Activated CD8-positive, alpha-beta T cell treated with anti-CD3 and anti-CD28 coated beads for 36 hours (primary cell): ENCODE measurements at regions not wholly inside any gene's neighbourhood (a gene's known extent, or its start where the extent isn't known, plus 50 kb on each side); places are given as distances from the start of the nearest gene placed in this dataset.

Source experiments
- ATAC-seq: fragments of 200-7000 bp; cut with Tn5 transposase; one replicate; pipeline ENCODE4 v1.10.0; 2021; ENCODE audit warnings: mild to moderate bottlenecking, moderate library complexity
- CTCF ChIA-PET: fragments of 350-600 bp; sonication (Branson Sonifier 250); formaldehyde crosslinking; loops from one replicate; lab custom pipeline; 2021; ENCODE audit warnings: antibody characterized with exemption; lab: Charles Lee
- POLR2A ChIA-PET: fragments of 350-600 bp; sonication (Branson Sonifier 250); formaldehyde crosslinking; loops from one replicate; lab custom pipeline; 2021; ENCODE audit warnings: antibody characterized with exemption; lab: Charles Lee
- DNase-seq: peaks from one replicate; pipeline ENCODE4 v3.0.0-alpha.2; 2020
- H3K27ac Mint-ChIP-seq: one replicate; pipeline ENCODE4 v1.8.0; 2021; ENCODE audit warnings: mild to moderate bottlenecking, mixed read lengths
- H3K27me3 Mint-ChIP-seq: one replicate; pipeline ENCODE4 v1.8.0; 2021; ENCODE audit warnings: mixed read lengths
- H3K36me3 Mint-ChIP-seq: one replicate; pipeline ENCODE4 v1.8.0; 2021; ENCODE audit warnings: low read depth, mixed read lengths
- H3K4me1 Mint-ChIP-seq: one replicate; pipeline ENCODE4 v1.8.0; 2021; ENCODE audit warnings: low read depth, mixed read lengths
- H3K4me3 Mint-ChIP-seq: one replicate; pipeline ENCODE4 v1.8.0; 2021; ENCODE audit warnings: mild to moderate bottlenecking, moderate library complexity, mixed read lengths
- H3K9me3 Mint-ChIP-seq: one replicate; pipeline ENCODE4 v1.8.0; 2021; ENCODE audit warnings: mixed read lengths
- intact Hi-C: fragments of 100-400 bp; cut with micrococcal nuclease; formaldehyde crosslinking; loops from one replicate; pipeline ENCODE4 v1.10.0; 2022
- TF ChIP-seq, protein P1 (sequence below): fragments of 200-600 bp; IDR thresholded peaks from one replicate; pipeline ENCODE4 v1.8.0; 2022; ENCODE audit warnings: antibody characterized with exemption, mild to moderate bottlenecking

DNA sequence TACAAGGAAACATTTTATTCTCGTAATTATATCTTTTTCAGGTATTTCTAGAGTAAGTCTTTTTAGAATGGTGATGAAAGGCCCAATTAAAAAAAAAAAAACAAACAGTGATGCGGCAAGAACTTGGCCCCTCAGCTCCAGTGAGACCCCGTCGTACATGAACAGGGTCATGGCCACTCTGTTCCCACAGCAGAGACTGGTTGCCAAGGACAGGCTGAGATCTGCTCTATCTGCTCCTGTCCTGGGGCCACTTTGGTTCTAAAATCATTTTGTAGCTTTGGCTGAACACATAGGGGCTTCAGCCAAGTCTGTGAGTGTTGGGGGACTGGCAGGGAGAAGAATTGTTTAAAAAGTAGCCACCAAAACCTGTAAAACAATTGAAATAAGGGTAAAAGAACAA is 286.9 kb downstream of the RFC3 start:
- intact Hi-C loops: no loop called here
- Mint-ChIP-seq H3K4me1 (no peaks in the 10 kb centered on the region), H3K27me3 (no peaks in the 10 kb centered on the region), H3K9me3 (peaks cover 2% of the 10 kb centered on the region), H3K27ac (no peak overlapping the region), H3K36me3 (no peaks in the 10 kb centered on the region), H3K4me3 (no peak overlapping the region)
- ATAC-seq: no peak
- ChIA-PET CTCF (interaction anchor here (0.5 kb wide), 1 partner anchor 51 kb away, joined by 3 read pairs; no protein-coding TSS in a partner anchor), POLR2A (no interaction called here)
- TF ChIP-seq, protein P1, sequence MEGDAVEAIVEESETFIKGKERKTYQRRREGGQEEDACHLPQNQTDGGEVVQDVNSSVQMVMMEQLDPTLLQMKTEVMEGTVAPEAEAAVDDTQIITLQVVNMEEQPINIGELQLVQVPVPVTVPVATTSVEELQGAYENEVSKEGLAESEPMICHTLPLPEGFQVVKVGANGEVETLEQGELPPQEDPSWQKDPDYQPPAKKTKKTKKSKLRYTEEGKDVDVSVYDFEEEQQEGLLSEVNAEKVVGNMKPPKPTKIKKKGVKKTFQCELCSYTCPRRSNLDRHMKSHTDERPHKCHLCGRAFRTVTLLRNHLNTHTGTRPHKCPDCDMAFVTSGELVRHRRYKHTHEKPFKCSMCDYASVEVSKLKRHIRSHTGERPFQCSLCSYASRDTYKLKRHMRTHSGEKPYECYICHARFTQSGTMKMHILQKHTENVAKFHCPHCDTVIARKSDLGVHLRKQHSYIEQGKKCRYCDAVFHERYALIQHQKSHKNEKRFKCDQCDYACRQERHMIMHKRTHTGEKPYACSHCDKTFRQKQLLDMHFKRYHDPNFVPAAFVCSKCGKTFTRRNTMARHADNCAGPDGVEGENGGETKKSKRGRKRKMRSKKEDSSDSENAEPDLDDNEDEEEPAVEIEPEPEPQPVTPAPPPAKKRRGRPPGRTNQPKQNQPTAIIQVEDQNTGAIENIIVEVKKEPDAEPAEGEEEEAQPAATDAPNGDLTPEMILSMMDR: no peak
- DNase-seq: no peak

DNA sequence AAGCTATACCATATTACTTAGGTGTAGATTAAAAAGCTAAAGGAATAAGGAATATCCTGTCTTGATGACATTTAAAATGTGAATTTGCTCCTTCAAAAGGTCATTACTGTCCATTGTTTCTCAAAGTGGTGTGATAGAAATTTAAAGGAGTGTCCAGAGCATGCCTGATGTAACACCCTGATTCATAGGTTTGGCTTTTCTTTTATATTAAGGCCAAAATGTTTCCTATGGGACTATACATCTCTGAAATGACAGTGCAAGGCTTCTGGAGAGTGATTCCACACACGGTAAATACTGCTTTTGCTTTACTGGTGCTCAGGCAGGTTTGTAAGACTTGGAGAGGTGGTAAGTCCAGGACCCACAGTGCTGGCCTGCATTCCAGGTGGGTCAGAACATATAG is 289.9 kb downstream of the RFC3 start:
- CTCF ChIA-PET: no interaction called here
- Mint-ChIP-seq H3K9me3 (peaks cover 3% of the 10 kb centered on the region), H3K4me1 (no peaks in the 10 kb centered on the region), H3K27me3 (peaks cover 2% of the 10 kb centered on the region), H3K36me3 (no peaks in the 10 kb centered on the region), H3K4me3 (no peak overlapping the region), H3K27ac (no peak overlapping the region)
- POLR2A ChIA-PET: no interaction called here
- no peak for DNase-seq
- intact Hi-C loops: no loop called here
- ATAC-seq: no peak
- TF ChIP-seq, protein P1: no peak

DNA sequence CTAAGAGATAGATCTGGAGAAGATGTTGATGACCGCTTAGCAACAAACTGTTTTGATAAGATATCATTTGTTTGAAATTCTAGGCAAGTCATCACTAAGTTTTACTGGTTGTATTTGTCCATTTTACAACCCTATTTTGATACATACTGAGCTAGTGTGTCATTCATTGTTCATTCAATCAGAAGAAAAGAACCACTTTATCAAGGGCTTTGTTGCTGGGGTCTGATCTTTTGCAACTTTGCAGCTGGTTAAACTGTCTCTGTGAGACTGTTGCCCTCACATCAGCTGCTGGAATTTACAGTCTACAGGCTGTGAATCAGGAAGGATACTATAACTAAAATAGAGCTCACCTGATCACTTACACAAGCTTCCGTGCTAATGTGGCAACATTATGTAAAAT is 290.5 kb downstream of the RFC3 start:
- Mint-ChIP-seq H3K4me1 (no peaks in the 10 kb centered on the region), H3K4me3 (no peak overlapping the region), H3K9me3 (peaks cover 3% of the 10 kb centered on the region), H3K27ac (no peak overlapping the region), H3K36me3 (no peaks in the 10 kb centered on the region), H3K27me3 (peaks cover 2% of the 10 kb centered on the region)
- ATAC-seq (no peak), DNase-seq (no peak)
- ChIA-PET POLR2A (no interaction called here), CTCF (no interaction called here)
- intact Hi-C loops: no loop called here
- TF ChIP-seq, protein P1: no peak

DNA sequence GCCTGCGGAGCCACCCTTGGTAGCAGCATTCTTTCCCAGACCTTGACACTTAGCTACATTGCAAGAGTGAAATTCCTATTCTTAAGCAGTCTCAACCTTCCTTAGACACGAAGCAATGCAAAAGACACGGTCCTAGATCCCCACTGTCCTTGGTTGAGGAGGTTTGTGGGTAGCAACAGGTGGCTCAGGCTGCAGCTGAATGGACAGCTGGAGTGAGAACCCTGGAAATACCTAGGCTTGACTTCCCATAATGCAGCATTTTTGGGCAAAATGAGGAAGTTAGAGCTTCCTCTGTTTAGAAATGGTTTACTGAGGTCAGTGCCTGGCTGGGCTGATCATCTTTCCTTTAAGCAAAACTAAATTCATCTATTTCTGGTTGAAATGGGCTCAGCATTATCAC is 296.6 kb downstream of the RFC3 start:
- TF ChIP-seq, protein P1: no peak
- CTCF ChIA-PET: no interaction called here
- H3K4me1 Mint-ChIP-seq: no peaks in the 10 kb centered on the region

DNA sequence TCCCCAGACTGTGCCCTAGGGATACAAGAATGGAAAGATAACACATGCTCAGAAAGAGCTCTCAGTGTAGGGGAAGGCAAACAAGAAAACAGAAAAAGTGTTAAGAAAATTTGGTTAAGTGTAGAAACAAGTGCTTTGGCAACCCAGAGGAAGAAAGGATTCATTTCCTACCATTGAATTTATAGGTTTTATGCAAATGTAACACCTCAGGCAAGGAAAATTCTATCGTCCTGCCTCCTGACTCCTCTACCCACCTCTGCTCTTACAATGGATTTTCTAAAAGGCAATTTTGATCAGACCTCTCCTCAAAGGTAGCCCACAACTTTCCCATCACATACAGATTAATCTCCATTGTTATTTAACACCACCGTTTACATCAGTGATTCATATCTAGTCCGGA is 298.7 kb downstream of the RFC3 start:
- Mint-ChIP-seq H3K36me3 (no peaks in the 10 kb centered on the region), H3K27me3 (peaks cover 2% of the 10 kb centered on the region), H3K27ac (no peak overlapping the region), H3K4me1 (no peaks in the 10 kb centered on the region), H3K9me3 (no peaks in the 10 kb centered on the region), H3K4me3 (no peak overlapping the region)
- intact Hi-C loops: no loop called here
- ATAC-seq (no peak), DNase-seq (no peak)
- POLR2A ChIA-PET: no interaction called here
- CTCF ChIA-PET: no interaction called here
- TF ChIP-seq, protein P1: no peak

More for the DNA sequence above, 296.6 kb downstream of the RFC3 start:
- POLR2A ChIA-PET: no interaction called here
- H3K9me3 Mint-ChIP-seq: peaks cover 2% of the 10 kb centered on the region
- no peak overlapping the region for H3K4me3 Mint-ChIP-seq
- intact Hi-C loops: no loop called here
- peaks cover 2% of the 10 kb centered on the region for H3K27me3 Mint-ChIP-seq
- H3K36me3 Mint-ChIP-seq: no peaks in the 10 kb centered on the region
- no peak overlapping the region for H3K27ac Mint-ChIP-seq
- ATAC-seq (no peak), DNase-seq (no peak)
